HG03460 (cell line): ENCODE measurements at regions not wholly inside any gene's neighbourhood (a gene's known extent, or its start where the extent isn't known, plus 50 kb on each side); places are given as distances from the start of the nearest gene placed in this dataset.

Experiments used
- ATAC-seq: cut with Tn5 transposase; IDR thresholded peaks from one replicate; pipeline ENCODE4 v1.9.1; 2021; ENCODE audit not compliant: unreplicated experiment

DNA sequence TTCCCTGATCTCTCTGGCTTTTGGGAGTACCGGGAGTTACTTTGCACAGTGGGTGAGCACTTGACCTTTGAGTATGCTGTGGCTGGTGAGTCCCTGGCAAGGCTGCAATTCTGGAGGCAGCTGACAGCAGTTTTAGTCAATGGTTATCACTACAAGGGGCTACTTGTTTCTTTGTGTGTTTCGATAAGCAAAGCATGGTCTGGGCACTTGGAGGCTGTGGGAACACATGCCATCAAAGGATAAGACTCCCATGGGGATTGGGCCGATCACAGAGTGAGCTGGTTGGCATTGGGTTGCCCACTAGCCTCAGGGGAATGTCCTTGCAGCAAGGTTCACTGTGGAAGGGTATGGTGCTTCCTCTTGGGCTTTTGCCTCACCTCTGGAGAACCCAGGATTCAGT, 208.2 kb downstream of the SNX13 start:
- ATAC-seq, result no peak
